Keratinocyte (primary cell): ENCODE measurements at regions not wholly inside any gene's neighbourhood (a gene's known extent, or its start where the extent isn't known, plus 50 kb on each side); places are given as distances from the start of the nearest gene placed in this dataset.

Source experiments
- CTCF ChIP-seq, 3 experiments: IDR thresholded peaks in 1 of 3; conservative IDR thresholded peaks in 1 of 3; optimal IDR thresholded peaks in 1 of 3; 2 replicates in 2 of 3; 3 replicates in 1 of 3; pipeline versions ENCODE3 to v1.5.1; 2011; ENCODE audit warnings: low read length in 3 of 3, mild to moderate bottlenecking in 3 of 3, moderate library complexity in 2 of 3, control low read depth in 1 of 3, inconsistent platforms in 1 of 3; ENCODE audit not compliant: insufficient read depth in 2 of 3; ENCODE audit errors: extremely low read depth in 1 of 3
- EZH2 ChIP-seq: IDR thresholded peaks from one replicate; pipeline ENCODE4 v1.6.1; 2012; ENCODE audit warnings: inconsistent platforms, mild to moderate bottlenecking, low read length, moderate library complexity

- TF ChIP-seq CTCF (optimal IDR thresholded peaks at IDR 0.05 in 1 of 3, IDR thresholded peaks at IDR 0.05 in 1 of 3, conservative IDR thresholded peaks at IDR 0.05 in 1 of 3; ENCODE audit: extremely low read depth in 1 of 3, insufficient read depth in 2 of 3, low read length in 3 of 3) (no peak), EZH2 (no peak)
Observed at GRCh38 chr13:88071371-88071770, 400.2 kb downstream of the SLITRK5 start.
